WTC11 (cell line): ENCODE measurements at regions not wholly inside any gene's neighbourhood (a gene's known extent, or its start where the extent isn't known, plus 50 kb on each side); places are given as distances from the start of the nearest gene placed in this dataset.

Source experiments
- ATAC-seq: fragments of 200-7000 bp; cut with Tn5 transposase; 2 replicates; pipeline ENCODE4 v1.10.0; 2021; ENCODE audit warnings: mild to moderate bottlenecking, moderate library complexity
- CTCF ChIA-PET: fragments of 300-600 bp; sonication (Branson Sonifier 250); formaldehyde crosslinking; loops from one replicate; lab custom pipeline; 2021; ENCODE audit warnings: antibody characterized with exemption; lab: Charles Lee
- POLR2A ChIA-PET: fragments of 350-600 bp; sonication (Branson Sonifier 250); formaldehyde crosslinking; loops from one replicate; lab custom pipeline; 2021; ENCODE audit warnings: antibody characterized with exemption; lab: Charles Lee
- DNase-seq: peaks from one replicate; pipeline ENCODE4 v3.0.0; 2021; ENCODE audit warnings: low spot score
- H3K27ac Mint-ChIP-seq: 2 replicates; pipeline ENCODE4 v1.8.0; 2021; ENCODE audit warnings: mixed read lengths
- H3K27me3 Mint-ChIP-seq: 2 replicates; pipeline ENCODE4 v1.8.0; 2021; ENCODE audit warnings: low read depth, mild to moderate bottlenecking, moderate library complexity, mixed read lengths
- H3K36me3 Mint-ChIP-seq: 2 replicates; pipeline ENCODE4 v1.8.0; 2021; ENCODE audit warnings: mixed read lengths
- H3K4me1 Mint-ChIP-seq: 2 replicates; pipeline ENCODE4 v1.8.0; 2022; ENCODE audit warnings: mixed read lengths
- H3K4me3 Mint-ChIP-seq: 2 replicates; pipeline ENCODE4 v1.8.0; 2021; ENCODE audit warnings: mild to moderate bottlenecking, moderate library complexity, mixed read lengths
- H3K9me3 Mint-ChIP-seq: 2 replicates; pipeline ENCODE4 v1.8.0; 2021; ENCODE audit warnings: mixed read lengths
- CBFB ChIP-seq: sonication (generic); formaldehyde crosslinking; IDR thresholded peaks from 2 replicates; pipeline ENCODE4 v1.8.1; 2022; ENCODE audit warnings: mild to moderate bottlenecking, low read depth, missing genetic modification reagents
- CREM ChIP-seq: sonication (generic); formaldehyde crosslinking; IDR thresholded peaks from 2 replicates; pipeline ENCODE4 v1.8.1; 2022; ENCODE audit warnings: mild to moderate bottlenecking, missing genetic modification reagents, moderate library complexity
- FOXJ3 ChIP-seq: sonication (generic); formaldehyde crosslinking; IDR thresholded peaks from 2 replicates; pipeline ENCODE4 v1.9.0; 2021; ENCODE audit warnings: missing genetic modification reagents, mild to moderate bottlenecking, borderline replicate concordance
- GRHL2 ChIP-seq: fragments of 250-450 bp; sonication (Bioruptor Pico); IDR thresholded peaks from 2 replicates; pipeline ENCODE4 v1.8.0; 2022; ENCODE audit warnings: mild to moderate bottlenecking, moderate library complexity; ENCODE audit not compliant: insufficient replicate concordance, severe bottlenecking
- JUN ChIP-seq: sonication (generic); formaldehyde crosslinking; IDR thresholded peaks from 2 replicates; pipeline ENCODE4 v1.8.0; 2023; ENCODE audit warnings: mild to moderate bottlenecking, missing genetic modification reagents
- KAT7 ChIP-seq: sonication (generic); formaldehyde crosslinking; IDR thresholded peaks from 2 replicates; pipeline ENCODE4 v1.8.1; 2023; ENCODE audit warnings: missing genetic modification reagents, mild to moderate bottlenecking, borderline replicate concordance
- PRRX2 ChIP-seq: fragments of 250-450 bp; sonication (Bioruptor Pico); IDR thresholded peaks from 2 replicates; pipeline ENCODE4 v1.8.0; 2021; ENCODE audit warnings: mild to moderate bottlenecking
- RORB ChIP-seq: fragments of 250-450 bp; sonication (Bioruptor Pico); IDR thresholded peaks from 2 replicates; pipeline ENCODE4 v1.9.0; 2021; ENCODE audit warnings: mild to moderate bottlenecking
- TCF7 ChIP-seq: sonication (generic); formaldehyde crosslinking; IDR thresholded peaks from 2 replicates; pipeline ENCODE4 v1.8.0; 2022; ENCODE audit warnings: mild to moderate bottlenecking, low read depth, missing genetic modification reagents, moderate library complexity
- TEAD4 ChIP-seq: sonication (generic); formaldehyde crosslinking; IDR thresholded peaks from 2 replicates; pipeline ENCODE4 v1.8.0; 2022; ENCODE audit warnings: mild to moderate bottlenecking, missing genetic modification reagents
- ZBTB21 ChIP-seq: sonication (generic); formaldehyde crosslinking; IDR thresholded peaks from 2 replicates; pipeline ENCODE4 v1.8.1; 2023; ENCODE audit warnings: mild to moderate bottlenecking, missing genetic modification reagents, borderline replicate concordance
- ZNF263 ChIP-seq: sonication (generic); formaldehyde crosslinking; IDR thresholded peaks from 2 replicates; pipeline ENCODE4 v1.8.1; 2022; ENCODE audit warnings: low read depth, mild to moderate bottlenecking, moderate library complexity, missing genetic modification reagents
- TF ChIP-seq, protein P1 (sequence below): sonication (generic); formaldehyde crosslinking; IDR thresholded peaks from 2 replicates; pipeline ENCODE4 v1.8.1; 2023; ENCODE audit warnings: mild to moderate bottlenecking, missing genetic modification reagents, borderline replicate concordance
- TF ChIP-seq, protein P2 (sequence below): fragments of 250-450 bp; sonication (Bioruptor Pico); IDR thresholded peaks from 2 replicates; pipeline ENCODE4 v1.9.0; 2021; ENCODE audit warnings: mild to moderate bottlenecking, borderline replicate concordance
- TF ChIP-seq, protein P3 (sequence below): sonication (generic); formaldehyde crosslinking; conservative IDR thresholded peaks from 2 replicates; pipeline ENCODE4 v1.8.1; 2023; ENCODE audit warnings: mild to moderate bottlenecking, low read depth, missing genetic modification reagents, moderate library complexity
- TF ChIP-seq, protein P4 (sequence below): sonication (generic); formaldehyde crosslinking; IDR thresholded peaks from 2 replicates; pipeline ENCODE4 v1.8.1; 2023; ENCODE audit warnings: mild to moderate bottlenecking, missing genetic modification reagents
- TF ChIP-seq, protein P5 (sequence below): sonication (generic); formaldehyde crosslinking; IDR thresholded peaks from 2 replicates; pipeline ENCODE4 v1.8.0; 2023; ENCODE audit warnings: missing genetic modification reagents
- TF ChIP-seq, protein P6 (sequence below): sonication (generic); formaldehyde crosslinking; IDR thresholded peaks from 2 replicates; pipeline ENCODE4 v1.8.0; 2022; ENCODE audit warnings: mild to moderate bottlenecking, missing genetic modification reagents
- TF ChIP-seq, protein P7 (sequence below): sonication (generic); formaldehyde crosslinking; IDR thresholded peaks from 2 replicates; pipeline ENCODE4 v1.8.0; 2023; ENCODE audit warnings: mild to moderate bottlenecking, missing genetic modification reagents

DNA sequence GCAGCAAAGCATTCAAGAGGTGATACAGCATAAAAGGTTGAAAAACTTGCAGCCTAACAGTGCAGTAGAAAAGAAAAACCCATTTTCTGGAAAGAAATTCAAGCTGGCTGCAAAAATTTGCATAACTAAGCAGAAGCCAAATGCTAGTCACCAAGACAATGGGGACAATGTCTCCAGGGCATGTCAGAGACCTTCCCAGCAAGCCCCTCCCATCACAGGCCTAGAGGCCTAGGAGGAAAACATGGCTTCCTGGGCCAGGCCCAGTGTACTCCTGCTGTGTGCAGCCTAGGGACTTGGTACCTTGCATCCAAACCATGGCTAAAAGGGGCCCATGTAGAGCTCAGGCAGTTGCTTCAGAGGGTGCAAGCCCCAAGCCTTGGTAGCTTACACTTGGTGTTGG is 405.1 kb upstream of the CYRIA start (continued):
- TF ChIP-seq, protein P1, sequence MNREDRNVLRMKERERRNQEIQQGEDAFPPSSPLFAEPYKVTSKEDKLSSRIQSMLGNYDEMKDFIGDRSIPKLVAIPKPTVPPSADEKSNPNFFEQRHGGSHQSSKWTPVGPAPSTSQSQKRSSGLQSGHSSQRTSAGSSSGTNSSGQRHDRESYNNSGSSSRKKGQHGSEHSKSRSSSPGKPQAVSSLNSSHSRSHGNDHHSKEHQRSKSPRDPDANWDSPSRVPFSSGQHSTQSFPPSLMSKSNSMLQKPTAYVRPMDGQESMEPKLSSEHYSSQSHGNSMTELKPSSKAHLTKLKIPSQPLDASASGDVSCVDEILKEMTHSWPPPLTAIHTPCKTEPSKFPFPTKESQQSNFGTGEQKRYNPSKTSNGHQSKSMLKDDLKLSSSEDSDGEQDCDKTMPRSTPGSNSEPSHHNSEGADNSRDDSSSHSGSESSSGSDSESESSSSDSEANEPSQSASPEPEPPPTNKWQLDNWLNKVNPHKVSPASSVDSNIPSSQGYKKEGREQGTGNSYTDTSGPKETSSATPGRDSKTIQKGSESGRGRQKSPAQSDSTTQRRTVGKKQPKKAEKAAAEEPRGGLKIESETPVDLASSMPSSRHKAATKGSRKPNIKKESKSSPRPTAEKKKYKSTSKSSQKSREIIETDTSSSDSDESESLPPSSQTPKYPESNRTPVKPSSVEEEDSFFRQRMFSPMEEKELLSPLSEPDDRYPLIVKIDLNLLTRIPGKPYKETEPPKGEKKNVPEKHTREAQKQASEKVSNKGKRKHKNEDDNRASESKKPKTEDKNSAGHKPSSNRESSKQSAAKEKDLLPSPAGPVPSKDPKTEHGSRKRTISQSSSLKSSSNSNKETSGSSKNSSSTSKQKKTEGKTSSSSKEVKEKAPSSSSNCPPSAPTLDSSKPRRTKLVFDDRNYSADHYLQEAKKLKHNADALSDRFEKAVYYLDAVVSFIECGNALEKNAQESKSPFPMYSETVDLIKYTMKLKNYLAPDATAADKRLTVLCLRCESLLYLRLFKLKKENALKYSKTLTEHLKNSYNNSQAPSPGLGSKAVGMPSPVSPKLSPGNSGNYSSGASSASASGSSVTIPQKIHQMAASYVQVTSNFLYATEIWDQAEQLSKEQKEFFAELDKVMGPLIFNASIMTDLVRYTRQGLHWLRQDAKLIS, result no peak
- TF ChIP-seq PRRX2 (CRISPR knock-in tag) (no peak), TEAD4 (CRISPR knock-in tag) (no peak), KAT7 (CRISPR knock-in tag) (no peak), CREM (CRISPR knock-in tag) (no peak), CBFB (CRISPR knock-in tag) (no peak), ZBTB21 (no peak)
- TF ChIP-seq, protein P2, sequence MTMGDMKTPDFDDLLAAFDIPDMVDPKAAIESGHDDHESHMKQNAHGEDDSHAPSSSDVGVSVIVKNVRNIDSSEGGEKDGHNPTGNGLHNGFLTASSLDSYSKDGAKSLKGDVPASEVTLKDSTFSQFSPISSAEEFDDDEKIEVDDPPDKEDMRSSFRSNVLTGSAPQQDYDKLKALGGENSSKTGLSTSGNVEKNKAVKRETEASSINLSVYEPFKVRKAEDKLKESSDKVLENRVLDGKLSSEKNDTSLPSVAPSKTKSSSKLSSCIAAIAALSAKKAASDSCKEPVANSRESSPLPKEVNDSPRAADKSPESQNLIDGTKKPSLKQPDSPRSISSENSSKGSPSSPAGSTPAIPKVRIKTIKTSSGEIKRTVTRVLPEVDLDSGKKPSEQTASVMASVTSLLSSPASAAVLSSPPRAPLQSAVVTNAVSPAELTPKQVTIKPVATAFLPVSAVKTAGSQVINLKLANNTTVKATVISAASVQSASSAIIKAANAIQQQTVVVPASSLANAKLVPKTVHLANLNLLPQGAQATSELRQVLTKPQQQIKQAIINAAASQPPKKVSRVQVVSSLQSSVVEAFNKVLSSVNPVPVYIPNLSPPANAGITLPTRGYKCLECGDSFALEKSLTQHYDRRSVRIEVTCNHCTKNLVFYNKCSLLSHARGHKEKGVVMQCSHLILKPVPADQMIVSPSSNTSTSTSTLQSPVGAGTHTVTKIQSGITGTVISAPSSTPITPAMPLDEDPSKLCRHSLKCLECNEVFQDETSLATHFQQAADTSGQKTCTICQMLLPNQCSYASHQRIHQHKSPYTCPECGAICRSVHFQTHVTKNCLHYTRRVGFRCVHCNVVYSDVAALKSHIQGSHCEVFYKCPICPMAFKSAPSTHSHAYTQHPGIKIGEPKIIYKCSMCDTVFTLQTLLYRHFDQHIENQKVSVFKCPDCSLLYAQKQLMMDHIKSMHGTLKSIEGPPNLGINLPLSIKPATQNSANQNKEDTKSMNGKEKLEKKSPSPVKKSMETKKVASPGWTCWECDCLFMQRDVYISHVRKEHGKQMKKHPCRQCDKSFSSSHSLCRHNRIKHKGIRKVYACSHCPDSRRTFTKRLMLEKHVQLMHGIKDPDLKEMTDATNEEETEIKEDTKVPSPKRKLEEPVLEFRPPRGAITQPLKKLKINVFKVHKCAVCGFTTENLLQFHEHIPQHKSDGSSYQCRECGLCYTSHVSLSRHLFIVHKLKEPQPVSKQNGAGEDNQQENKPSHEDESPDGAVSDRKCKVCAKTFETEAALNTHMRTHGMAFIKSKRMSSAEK (CRISPR knock-in tag), result no peak
- TF ChIP-seq, protein P3, sequence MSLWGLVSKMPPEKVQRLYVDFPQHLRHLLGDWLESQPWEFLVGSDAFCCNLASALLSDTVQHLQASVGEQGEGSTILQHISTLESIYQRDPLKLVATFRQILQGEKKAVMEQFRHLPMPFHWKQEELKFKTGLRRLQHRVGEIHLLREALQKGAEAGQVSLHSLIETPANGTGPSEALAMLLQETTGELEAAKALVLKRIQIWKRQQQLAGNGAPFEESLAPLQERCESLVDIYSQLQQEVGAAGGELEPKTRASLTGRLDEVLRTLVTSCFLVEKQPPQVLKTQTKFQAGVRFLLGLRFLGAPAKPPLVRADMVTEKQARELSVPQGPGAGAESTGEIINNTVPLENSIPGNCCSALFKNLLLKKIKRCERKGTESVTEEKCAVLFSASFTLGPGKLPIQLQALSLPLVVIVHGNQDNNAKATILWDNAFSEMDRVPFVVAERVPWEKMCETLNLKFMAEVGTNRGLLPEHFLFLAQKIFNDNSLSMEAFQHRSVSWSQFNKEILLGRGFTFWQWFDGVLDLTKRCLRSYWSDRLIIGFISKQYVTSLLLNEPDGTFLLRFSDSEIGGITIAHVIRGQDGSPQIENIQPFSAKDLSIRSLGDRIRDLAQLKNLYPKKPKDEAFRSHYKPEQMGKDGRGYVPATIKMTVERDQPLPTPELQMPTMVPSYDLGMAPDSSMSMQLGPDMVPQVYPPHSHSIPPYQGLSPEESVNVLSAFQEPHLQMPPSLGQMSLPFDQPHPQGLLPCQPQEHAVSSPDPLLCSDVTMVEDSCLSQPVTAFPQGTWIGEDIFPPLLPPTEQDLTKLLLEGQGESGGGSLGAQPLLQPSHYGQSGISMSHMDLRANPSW, result no peak
- TF ChIP-seq, protein P4, sequence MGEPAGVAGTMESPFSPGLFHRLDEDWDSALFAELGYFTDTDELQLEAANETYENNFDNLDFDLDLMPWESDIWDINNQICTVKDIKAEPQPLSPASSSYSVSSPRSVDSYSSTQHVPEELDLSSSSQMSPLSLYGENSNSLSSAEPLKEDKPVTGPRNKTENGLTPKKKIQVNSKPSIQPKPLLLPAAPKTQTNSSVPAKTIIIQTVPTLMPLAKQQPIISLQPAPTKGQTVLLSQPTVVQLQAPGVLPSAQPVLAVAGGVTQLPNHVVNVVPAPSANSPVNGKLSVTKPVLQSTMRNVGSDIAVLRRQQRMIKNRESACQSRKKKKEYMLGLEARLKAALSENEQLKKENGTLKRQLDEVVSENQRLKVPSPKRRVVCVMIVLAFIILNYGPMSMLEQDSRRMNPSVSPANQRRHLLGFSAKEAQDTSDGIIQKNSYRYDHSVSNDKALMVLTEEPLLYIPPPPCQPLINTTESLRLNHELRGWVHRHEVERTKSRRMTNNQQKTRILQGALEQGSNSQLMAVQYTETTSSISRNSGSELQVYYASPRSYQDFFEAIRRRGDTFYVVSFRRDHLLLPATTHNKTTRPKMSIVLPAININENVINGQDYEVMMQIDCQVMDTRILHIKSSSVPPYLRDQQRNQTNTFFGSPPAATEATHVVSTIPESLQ, result no peak
- TF ChIP-seq, all 79 proteins: peak for 0

DNA sequence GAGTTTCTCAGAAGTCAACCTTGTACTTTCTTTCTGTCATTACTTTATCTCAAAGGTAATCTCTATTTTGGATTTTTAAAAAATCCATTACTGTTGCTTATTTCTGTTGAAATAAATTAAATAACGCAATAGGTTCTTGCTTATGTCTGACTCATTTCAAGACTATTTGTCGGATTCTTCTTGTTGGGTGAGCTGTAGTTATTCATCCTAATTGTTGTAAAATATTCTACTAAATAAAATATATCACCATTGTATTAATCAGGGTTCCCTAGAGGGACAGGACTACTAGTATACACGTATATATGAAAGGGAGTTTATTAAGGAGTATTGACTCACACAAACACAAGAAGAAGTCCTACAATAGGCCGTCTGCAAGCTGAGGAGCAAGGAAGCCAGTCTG is 403.9 kb upstream of the CYRIA start:
- ChIA-PET CTCF (no interaction called here), POLR2A (no interaction called here)
- DNase-seq (no peak), ATAC-seq (no peak)
- Mint-ChIP-seq H3K27ac (no peak overlapping the region), H3K27me3 (no peaks in the 10 kb centered on the region; the same call in 1 of the 2 replicates), H3K4me1 (peaks cover 10% of the 10 kb centered on the region; the same call in 1 of the 2 replicates), H3K36me3 (peaks cover 19% of the 10 kb centered on the region), H3K4me3 (no peak overlapping the region), H3K9me3 (peaks cover 24% of the 10 kb centered on the region)
- TF ChIP-seq GRHL2, result no peak
- TF ChIP-seq, protein P5, sequence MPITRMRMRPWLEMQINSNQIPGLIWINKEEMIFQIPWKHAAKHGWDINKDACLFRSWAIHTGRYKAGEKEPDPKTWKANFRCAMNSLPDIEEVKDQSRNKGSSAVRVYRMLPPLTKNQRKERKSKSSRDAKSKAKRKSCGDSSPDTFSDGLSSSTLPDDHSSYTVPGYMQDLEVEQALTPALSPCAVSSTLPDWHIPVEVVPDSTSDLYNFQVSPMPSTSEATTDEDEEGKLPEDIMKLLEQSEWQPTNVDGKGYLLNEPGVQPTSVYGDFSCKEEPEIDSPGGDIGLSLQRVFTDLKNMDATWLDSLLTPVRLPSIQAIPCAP (CRISPR knock-in tag), result no peak
- TF ChIP-seq FOXJ3, result no peak
- no peak for TF ChIP-seq ZNF263 (CRISPR knock-in tag)
- TF ChIP-seq, protein P6, sequence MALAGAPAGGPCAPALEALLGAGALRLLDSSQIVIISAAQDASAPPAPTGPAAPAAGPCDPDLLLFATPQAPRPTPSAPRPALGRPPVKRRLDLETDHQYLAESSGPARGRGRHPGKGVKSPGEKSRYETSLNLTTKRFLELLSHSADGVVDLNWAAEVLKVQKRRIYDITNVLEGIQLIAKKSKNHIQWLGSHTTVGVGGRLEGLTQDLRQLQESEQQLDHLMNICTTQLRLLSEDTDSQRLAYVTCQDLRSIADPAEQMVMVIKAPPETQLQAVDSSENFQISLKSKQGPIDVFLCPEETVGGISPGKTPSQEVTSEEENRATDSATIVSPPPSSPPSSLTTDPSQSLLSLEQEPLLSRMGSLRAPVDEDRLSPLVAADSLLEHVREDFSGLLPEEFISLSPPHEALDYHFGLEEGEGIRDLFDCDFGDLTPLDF (CRISPR knock-in tag), result no peak
- no peak for TF ChIP-seq TCF7 (CRISPR knock-in tag)
- TF ChIP-seq JUN (CRISPR knock-in tag), result no peak
- TF ChIP-seq KAT7 (CRISPR knock-in tag), result no peak
- TF ChIP-seq RORB (CRISPR knock-in tag), result no peak
- TF ChIP-seq, protein P7, sequence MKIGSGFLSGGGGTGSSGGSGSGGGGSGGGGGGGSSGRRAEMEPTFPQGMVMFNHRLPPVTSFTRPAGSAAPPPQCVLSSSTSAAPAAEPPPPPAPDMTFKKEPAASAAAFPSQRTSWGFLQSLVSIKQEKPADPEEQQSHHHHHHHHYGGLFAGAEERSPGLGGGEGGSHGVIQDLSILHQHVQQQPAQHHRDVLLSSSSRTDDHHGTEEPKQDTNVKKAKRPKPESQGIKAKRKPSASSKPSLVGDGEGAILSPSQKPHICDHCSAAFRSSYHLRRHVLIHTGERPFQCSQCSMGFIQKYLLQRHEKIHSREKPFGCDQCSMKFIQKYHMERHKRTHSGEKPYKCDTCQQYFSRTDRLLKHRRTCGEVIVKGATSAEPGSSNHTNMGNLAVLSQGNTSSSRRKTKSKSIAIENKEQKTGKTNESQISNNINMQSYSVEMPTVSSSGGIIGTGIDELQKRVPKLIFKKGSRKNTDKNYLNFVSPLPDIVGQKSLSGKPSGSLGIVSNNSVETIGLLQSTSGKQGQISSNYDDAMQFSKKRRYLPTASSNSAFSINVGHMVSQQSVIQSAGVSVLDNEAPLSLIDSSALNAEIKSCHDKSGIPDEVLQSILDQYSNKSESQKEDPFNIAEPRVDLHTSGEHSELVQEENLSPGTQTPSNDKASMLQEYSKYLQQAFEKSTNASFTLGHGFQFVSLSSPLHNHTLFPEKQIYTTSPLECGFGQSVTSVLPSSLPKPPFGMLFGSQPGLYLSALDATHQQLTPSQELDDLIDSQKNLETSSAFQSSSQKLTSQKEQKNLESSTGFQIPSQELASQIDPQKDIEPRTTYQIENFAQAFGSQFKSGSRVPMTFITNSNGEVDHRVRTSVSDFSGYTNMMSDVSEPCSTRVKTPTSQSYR (CRISPR knock-in tag), result no peak
